Keratinocyte (primary cell): ENCODE measurements at regions not wholly inside any gene's neighbourhood (a gene's known extent, or its start where the extent isn't known, plus 50 kb on each side); places are given as distances from the start of the nearest gene placed in this dataset.

Experiments
- EZH2 ChIP-seq: IDR thresholded peaks from one replicate; pipeline ENCODE4 v1.6.1; 2012; ENCODE audit warnings: inconsistent platforms, mild to moderate bottlenecking, low read length, moderate library complexity
- TF ChIP-seq, protein P1 (sequence below), 3 experiments: IDR thresholded peaks in 1 of 3; conservative IDR thresholded peaks in 1 of 3; optimal IDR thresholded peaks in 1 of 3; 2 replicates in 2 of 3; 3 replicates in 1 of 3; pipeline versions ENCODE3 to v1.5.1; 2011; ENCODE audit warnings: low read length in 3 of 3, mild to moderate bottlenecking in 3 of 3, moderate library complexity in 2 of 3, control low read depth in 1 of 3, inconsistent platforms in 1 of 3; ENCODE audit not compliant: insufficient read depth in 2 of 3; ENCODE audit errors: extremely low read depth in 1 of 3

- TF ChIP-seq, protein P1, sequence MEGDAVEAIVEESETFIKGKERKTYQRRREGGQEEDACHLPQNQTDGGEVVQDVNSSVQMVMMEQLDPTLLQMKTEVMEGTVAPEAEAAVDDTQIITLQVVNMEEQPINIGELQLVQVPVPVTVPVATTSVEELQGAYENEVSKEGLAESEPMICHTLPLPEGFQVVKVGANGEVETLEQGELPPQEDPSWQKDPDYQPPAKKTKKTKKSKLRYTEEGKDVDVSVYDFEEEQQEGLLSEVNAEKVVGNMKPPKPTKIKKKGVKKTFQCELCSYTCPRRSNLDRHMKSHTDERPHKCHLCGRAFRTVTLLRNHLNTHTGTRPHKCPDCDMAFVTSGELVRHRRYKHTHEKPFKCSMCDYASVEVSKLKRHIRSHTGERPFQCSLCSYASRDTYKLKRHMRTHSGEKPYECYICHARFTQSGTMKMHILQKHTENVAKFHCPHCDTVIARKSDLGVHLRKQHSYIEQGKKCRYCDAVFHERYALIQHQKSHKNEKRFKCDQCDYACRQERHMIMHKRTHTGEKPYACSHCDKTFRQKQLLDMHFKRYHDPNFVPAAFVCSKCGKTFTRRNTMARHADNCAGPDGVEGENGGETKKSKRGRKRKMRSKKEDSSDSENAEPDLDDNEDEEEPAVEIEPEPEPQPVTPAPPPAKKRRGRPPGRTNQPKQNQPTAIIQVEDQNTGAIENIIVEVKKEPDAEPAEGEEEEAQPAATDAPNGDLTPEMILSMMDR (optimal IDR thresholded peaks at IDR 0.05 in 1 of 3, IDR thresholded peaks at IDR 0.05 in 1 of 3, conservative IDR thresholded peaks at IDR 0.05 in 1 of 3; ENCODE audit: extremely low read depth in 1 of 3, insufficient read depth in 2 of 3, low read length in 3 of 3), result no peak
- TF ChIP-seq EZH2, result no peak
Measured at GRCh38 chr7:63070696-63071095, 928.0 kb upstream of the ZNF722 start.
